ENCODE measurements at regions not wholly inside any gene's neighbourhood (a gene's known extent, or its start where the extent isn't known, plus 50 kb on each side); places are given as distances from the start of the nearest gene placed in this dataset.
"Not testable (repeated sequence)": the region's sequence is repeated elsewhere in the genome, so short reads cannot be mapped to it uniquely, and the experiment has no call there.

DNA sequence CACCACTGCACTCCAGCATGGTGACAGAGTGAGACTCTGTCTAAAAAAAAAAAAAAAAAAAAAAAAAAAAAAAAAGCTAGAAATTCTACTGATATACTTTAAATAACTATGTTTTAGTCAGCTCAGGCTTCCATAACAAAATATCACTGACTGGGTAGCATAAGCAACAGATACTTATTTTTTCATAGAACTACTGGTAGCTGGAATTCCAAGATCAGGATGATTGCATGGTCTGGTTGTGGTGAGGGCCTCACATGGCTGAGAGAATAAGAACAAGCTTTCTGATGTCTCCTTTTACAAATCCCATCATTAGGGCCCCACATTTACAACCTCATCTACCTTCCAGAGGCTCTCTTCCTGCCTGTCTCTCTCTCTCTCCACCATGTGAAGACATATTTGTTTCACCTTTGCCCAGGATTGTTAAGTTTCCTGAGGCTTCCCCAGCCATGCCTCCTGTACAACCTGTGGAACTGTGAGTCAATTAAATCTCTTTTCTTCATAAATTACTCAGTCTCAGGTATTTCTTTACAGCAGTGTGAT lies 126.7 kb upstream of the SEMA3C start:
- H3K27me3 Mint-ChIP-seq, result no peaks in the 10 kb centered on the region
- no peak overlapping the region for H3K4me3 Mint-ChIP-seq
- H3K27ac Mint-ChIP-seq, result no peak overlapping the region
- H3K36me3 Mint-ChIP-seq, result peaks cover 2% of the 10 kb centered on the region
- CTCF ChIA-PET, result no interaction called here
- DNase-seq (no peak), ATAC-seq (no peak)
- H3K9me3 Mint-ChIP-seq (ENCODE audit: low read depth), result peaks cover 12% of the 10 kb centered on the region
- H3K4me1 Mint-ChIP-seq, result no peaks in the 10 kb centered on the region

- H3K27ac Mint-ChIP-seq, CTCF ChIA-PET, H3K4me1 Mint-ChIP-seq: not testable (repeated sequence)
Observed at GRCh38 chr7:81042646-81043045, 123.8 kb upstream of the SEMA3C start.

DNA sequence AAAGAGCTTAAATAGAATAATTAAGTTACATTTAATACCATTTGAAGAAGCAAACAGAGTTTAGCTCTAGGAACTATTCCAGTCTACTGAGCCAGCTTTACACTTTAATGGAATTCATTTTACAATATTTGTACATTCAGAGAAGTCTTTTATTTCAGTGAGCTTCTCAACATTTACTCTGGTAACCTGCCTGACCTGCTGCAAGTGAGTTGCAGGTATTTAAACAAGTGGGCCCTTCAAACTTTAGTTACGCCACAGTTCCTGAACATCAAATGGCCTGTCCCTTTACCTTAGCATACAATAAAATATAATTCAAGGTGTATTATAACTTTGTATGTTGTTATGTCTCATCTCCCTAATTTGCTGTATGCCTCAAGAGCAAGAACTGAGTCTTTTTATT lies 121.6 kb upstream of the SEMA3C start:
- ATAC-seq, result no peak
- peaks cover 2% of the 10 kb centered on the region for H3K36me3 Mint-ChIP-seq

More at GRCh38 chr7:81042646-81043045, 123.8 kb upstream of the SEMA3C start:
- not testable (repeated sequence) for H3K9me3 Mint-ChIP-seq (ENCODE audit: low read depth); H3K4me3 Mint-ChIP-seq; H3K36me3 Mint-ChIP-seq; H3K27me3 Mint-ChIP-seq; DNase-seq; ATAC-seq

DNA sequence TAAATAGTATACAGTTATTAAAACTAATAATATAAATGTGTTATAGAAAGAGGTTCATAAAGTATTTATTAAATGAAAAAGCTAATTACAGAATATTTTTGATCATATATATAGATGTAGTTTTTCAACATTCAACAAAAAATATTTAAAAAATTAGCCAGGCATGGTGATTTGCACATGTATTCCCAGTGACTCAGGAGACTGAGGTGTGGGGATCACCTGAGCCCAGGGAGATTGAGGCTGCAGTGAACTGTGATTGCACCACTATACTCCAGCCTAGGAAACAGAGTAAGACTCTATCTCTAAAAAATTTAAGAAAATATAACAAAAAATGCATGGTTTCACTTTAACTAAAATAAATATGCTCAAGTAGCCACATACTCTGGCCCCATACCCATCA lies 118.0 kb upstream of the SEMA3C start:
- DNase-seq (no peak), ATAC-seq (no peak)
- Mint-ChIP-seq H3K27me3 (no peaks in the 10 kb centered on the region), H3K4me3 (no peak overlapping the region), H3K36me3 (no peaks in the 10 kb centered on the region), H3K9me3 (ENCODE audit: low read depth) (peaks cover 7% of the 10 kb centered on the region), H3K4me1 (no peaks in the 10 kb centered on the region), H3K27ac (no peak overlapping the region)
- CTCF ChIA-PET, result no interaction called here

More for the DNA sequence above, 121.6 kb upstream of the SEMA3C start:
- no peak overlapping the region for H3K27ac Mint-ChIP-seq
- CTCF ChIA-PET, result no interaction called here
- peaks cover 4% of the 10 kb centered on the region for H3K9me3 Mint-ChIP-seq (ENCODE audit: low read depth)
- DNase-seq, result no peak
- H3K4me3 Mint-ChIP-seq, result no peak overlapping the region
- no peaks in the 10 kb centered on the region for H3K4me1 Mint-ChIP-seq
- no peaks in the 10 kb centered on the region for H3K27me3 Mint-ChIP-seq

DNA sequence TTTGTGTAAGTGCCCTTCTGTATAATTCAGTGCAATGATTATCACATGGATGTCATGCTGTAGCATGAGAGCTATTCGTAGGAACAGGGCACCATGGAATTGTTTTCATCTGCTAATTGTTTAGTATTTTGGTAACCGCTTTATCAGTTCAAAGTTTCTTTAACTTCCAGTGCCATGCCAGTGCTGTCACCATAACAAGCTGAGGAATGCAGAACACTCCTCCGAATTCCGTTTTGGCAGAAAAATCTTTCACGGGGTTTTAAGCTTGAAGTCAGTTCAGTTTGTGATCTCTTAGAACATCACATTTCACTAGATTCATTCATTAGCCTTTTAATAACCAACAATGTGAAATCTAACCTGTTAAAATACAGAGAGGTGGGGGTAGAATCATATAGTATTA lies 117.2 kb upstream of the SEMA3C start:
- Mint-ChIP-seq H3K4me1 (no peaks in the 10 kb centered on the region), H3K27ac (no peak overlapping the region), H3K4me3 (no peak overlapping the region), H3K27me3 (no peaks in the 10 kb centered on the region), H3K9me3 (ENCODE audit: low read depth) (peaks cover 7% of the 10 kb centered on the region), H3K36me3 (no peaks in the 10 kb centered on the region)
- no peak for DNase-seq
- ATAC-seq, result no peak
- CTCF ChIA-PET, result no interaction called here

GRCh38 chr7:81031996-81032395 lies 113.1 kb upstream of the SEMA3C start:
- Mint-ChIP-seq H3K4me3 (no peak overlapping the region), H3K9me3 (ENCODE audit: low read depth) (peaks cover 9% of the 10 kb centered on the region), H3K27me3 (no peaks in the 10 kb centered on the region), H3K4me1 (no peaks in the 10 kb centered on the region), H3K27ac (no peak overlapping the region), H3K36me3 (no peaks in the 10 kb centered on the region)
- CTCF ChIA-PET, result no interaction called here
- no peak for DNase-seq
- ATAC-seq, result no peak

DNA sequence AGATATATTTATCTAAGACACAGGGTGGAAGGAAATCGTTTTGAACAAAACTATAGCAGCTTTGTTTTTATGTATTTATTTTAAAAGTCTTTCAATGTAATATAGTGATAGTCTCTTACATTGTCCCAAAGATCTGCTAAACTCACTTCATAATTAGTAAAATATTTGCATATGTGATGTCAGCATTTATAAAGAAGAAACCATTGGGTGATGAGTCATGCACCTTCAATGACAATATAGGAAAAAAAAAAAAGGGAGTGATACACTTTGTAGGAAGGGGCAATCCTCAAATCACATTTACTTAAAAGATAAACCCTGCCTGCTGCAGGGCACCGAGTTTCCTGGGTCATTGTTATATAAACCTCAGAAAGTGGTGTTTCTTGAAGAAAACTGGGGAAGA lies 112.4 kb upstream of the SEMA3C start:
- no peak for ATAC-seq
- Mint-ChIP-seq H3K9me3 (ENCODE audit: low read depth) (peaks cover 9% of the 10 kb centered on the region), H3K27me3 (no peaks in the 10 kb centered on the region), H3K4me1 (no peaks in the 10 kb centered on the region), H3K4me3 (no peak overlapping the region), H3K27ac (no peak overlapping the region), H3K36me3 (no peaks in the 10 kb centered on the region)
- DNase-seq, result no peak
- CTCF ChIA-PET, result no interaction called here

- Mint-ChIP-seq H3K27me3 (no peaks in the 10 kb centered on the region), H3K27ac (no peak overlapping the region), H3K4me3 (no peak overlapping the region), H3K36me3 (no peaks in the 10 kb centered on the region), H3K9me3 (ENCODE audit: low read depth) (peaks cover 9% of the 10 kb centered on the region), H3K4me1 (no peaks in the 10 kb centered on the region)
- ATAC-seq, result no peak
- DNase-seq, result no peak
- CTCF ChIA-PET, result no interaction called here
Observed at GRCh38 chr7:81030472-81030871, 111.6 kb upstream of the SEMA3C start.

DNA sequence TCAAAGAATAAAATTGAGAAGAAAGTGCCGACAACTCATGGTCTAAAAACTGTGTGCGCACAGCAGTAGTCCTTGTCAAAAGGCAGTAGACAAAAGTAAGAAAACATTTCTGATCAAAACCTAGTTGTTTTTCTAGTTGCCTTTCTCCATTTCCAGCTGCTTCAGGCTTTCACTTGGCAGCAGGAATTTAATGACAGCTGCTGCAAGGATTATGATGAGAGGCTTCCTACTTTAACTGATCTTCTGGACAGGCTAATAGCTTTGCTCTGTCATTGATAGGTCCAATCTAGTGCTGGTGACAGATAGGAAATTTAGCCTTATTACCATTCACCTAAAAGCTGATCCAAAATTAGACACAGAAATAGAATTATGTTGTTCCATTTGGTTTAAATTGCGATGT lies 110.7 kb upstream of the SEMA3C start:
- Mint-ChIP-seq H3K36me3 (no peaks in the 10 kb centered on the region), H3K4me1 (no peaks in the 10 kb centered on the region), H3K4me3 (no peak overlapping the region), H3K9me3 (ENCODE audit: low read depth) (peaks cover 7% of the 10 kb centered on the region), H3K27me3 (no peaks in the 10 kb centered on the region), H3K27ac (no peak overlapping the region)
- ATAC-seq, result no peak
- CTCF ChIA-PET, result no interaction called here
- no peak for DNase-seq

GRCh38 chr7:81025360-81025759 lies 106.5 kb upstream of the SEMA3C start:
- CTCF ChIA-PET, result no interaction called here
- no peak for DNase-seq
- Mint-ChIP-seq H3K4me3 (no peak overlapping the region), H3K36me3 (no peaks in the 10 kb centered on the region), H3K4me1 (no peaks in the 10 kb centered on the region), H3K27me3 (no peaks in the 10 kb centered on the region), H3K27ac (no peak overlapping the region), H3K9me3 (ENCODE audit: low read depth) (peaks cover 8% of the 10 kb centered on the region)
- no peak for ATAC-seq

DNA sequence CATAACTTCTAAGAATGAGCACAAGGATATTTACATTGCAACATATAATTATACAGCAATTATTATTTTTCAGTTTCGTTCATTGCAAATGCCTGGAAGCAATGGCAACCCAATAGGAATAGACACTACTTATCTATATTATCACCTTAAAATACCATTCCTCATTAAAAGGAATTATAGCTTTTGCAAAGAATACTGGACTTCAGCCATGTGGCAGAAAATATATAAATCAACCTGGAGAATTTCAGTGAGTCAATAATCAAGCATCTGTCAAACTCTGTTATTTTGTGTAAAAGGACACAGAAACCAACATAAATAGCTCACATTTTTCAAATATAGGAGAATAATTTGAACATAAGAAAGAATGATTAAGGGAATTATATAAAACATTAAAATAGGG lies 96.1 kb upstream of the SEMA3C start:
- DNase-seq, result no peak
- no peaks in the 10 kb centered on the region for H3K36me3 Mint-ChIP-seq
- H3K9me3 Mint-ChIP-seq (ENCODE audit: low read depth), result peaks cover 7% of the 10 kb centered on the region
- CTCF ChIA-PET, result no interaction called here
- no peak overlapping the region for H3K4me3 Mint-ChIP-seq
- H3K27me3 Mint-ChIP-seq, result no peaks in the 10 kb centered on the region
- no peak overlapping the region for H3K27ac Mint-ChIP-seq
- H3K4me1 Mint-ChIP-seq, result no peaks in the 10 kb centered on the region
- no peak for ATAC-seq

DNA sequence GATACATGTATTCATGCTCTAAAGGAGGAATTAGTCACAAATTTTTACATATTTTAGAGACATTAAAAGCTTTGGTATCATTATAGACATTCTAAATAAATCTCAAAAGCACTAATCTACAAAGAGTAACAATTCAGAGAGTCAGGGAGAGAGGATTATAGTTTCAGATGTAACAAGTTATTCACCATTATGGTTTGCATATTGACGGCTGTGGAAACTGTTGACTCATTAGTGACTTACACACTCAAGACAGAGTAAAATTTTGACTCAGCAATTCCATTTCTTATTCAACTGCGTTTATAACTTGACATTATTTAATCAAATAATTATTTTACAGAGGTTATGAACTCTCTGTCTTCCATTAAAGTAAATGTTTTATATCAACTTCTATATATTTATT lies 95.4 kb upstream of the SEMA3C start:
- ATAC-seq (no peak), DNase-seq (no peak)

GRCh38 chr7:81013083-81013817 lies 94.4 kb upstream of the SEMA3C start:
- Mint-ChIP-seq H3K36me3 (no peaks in the 10 kb centered on the region), H3K4me1 (no peaks in the 10 kb centered on the region), H3K4me3 (no peak overlapping the region), H3K27ac (no peak overlapping the region), H3K9me3 (ENCODE audit: low read depth) (peaks cover 7% of the 10 kb centered on the region), H3K27me3 (no peaks in the 10 kb centered on the region)
- ATAC-seq, result no peak
- DNase-seq, result no peak
- CTCF ChIA-PET, result no interaction called here

More for the DNA sequence above, 95.4 kb upstream of the SEMA3C start:
- no peaks in the 10 kb centered on the region for H3K36me3 Mint-ChIP-seq
- no peak overlapping the region for H3K27ac Mint-ChIP-seq
- CTCF ChIA-PET, result no interaction called here
- H3K27me3 Mint-ChIP-seq, result no peaks in the 10 kb centered on the region
- H3K9me3 Mint-ChIP-seq (ENCODE audit: low read depth), result peaks cover 7% of the 10 kb centered on the region
- H3K4me3 Mint-ChIP-seq, result no peak overlapping the region
- no peaks in the 10 kb centered on the region for H3K4me1 Mint-ChIP-seq

- Mint-ChIP-seq H3K9me3 (ENCODE audit: low read depth) (peaks cover 8% of the 10 kb centered on the region), H3K27ac (no peak overlapping the region), H3K4me3 (no peak overlapping the region), H3K27me3 (no peaks in the 10 kb centered on the region), H3K36me3 (no peaks in the 10 kb centered on the region), H3K4me1 (no peaks in the 10 kb centered on the region)
- no peak for ATAC-seq
- DNase-seq, result no peak
- CTCF ChIA-PET, result no interaction called here
Observed at GRCh38 chr7:81008901-81009300, 90.0 kb upstream of the SEMA3C start.

- Mint-ChIP-seq H3K36me3 (no peaks in the 10 kb centered on the region), H3K4me3 (no peak overlapping the region), H3K27me3 (no peaks in the 10 kb centered on the region), H3K27ac (no peak overlapping the region), H3K4me1 (no peaks in the 10 kb centered on the region), H3K9me3 (ENCODE audit: low read depth) (peaks cover 5% of the 10 kb centered on the region)
- DNase-seq (no peak), ATAC-seq (no peak)
- CTCF ChIA-PET, result no interaction called here
Observed at GRCh38 chr7:81007051-81007450, 88.2 kb upstream of the SEMA3C start.
